Heart right ventricle (tissue), 16 donors: ENCODE measurements at regions not wholly inside any gene's neighbourhood (a gene's known extent, or its start where the extent isn't known, plus 50 kb on each side); places are given as distances from the start of the nearest gene placed in this dataset.

Source experiments
- ATAC-seq, 8 donors: fragments of 200-7000 bp; cut with Tn5 transposase; one replicate each; pipeline ENCODE4 v1.9.1; 2020; ENCODE audit warnings: mild to moderate bottlenecking in 8 of 8, moderate library complexity in 8 of 8, moderate number of reproducible peaks in 1 of 8
- DNase-seq, 2 donors: peaks; one replicate each; pipeline ENCODE4 v3.0.0-alpha.2; 2020
- H3K27ac ChIP-seq, 10 donors: fragments of 200-600 bp; sonication (generic) in 2 of 10; one replicate each; pipeline versions ENCODE4 v1.5.0 to v1.8.0; 2020 to 2022; ENCODE audit warnings: mild to moderate bottlenecking in 3 of 10
- H3K27me3 ChIP-seq, 7 donors: fragments of 200-600 bp; one replicate each; pipeline ENCODE4 v1.8.0; 2021 to 2022; ENCODE audit warnings: mild to moderate bottlenecking in 2 of 7
- H3K36me3 ChIP-seq, 9 donors: fragments of 200-600 bp; sonication (generic) in 1 of 9; one replicate each; pipeline versions ENCODE4 v1.5.0 to v1.8.0; 2020 to 2022; ENCODE audit warnings: mild to moderate bottlenecking in 2 of 9
- H3K4me1 ChIP-seq, 9 donors: fragments of 200-600 bp; sonication (generic) in 1 of 9; one replicate each; pipeline versions ENCODE4 v1.5.0 to v1.8.0; 2020 to 2022; ENCODE audit warnings: mild to moderate bottlenecking in 4 of 9
- H3K4me3 ChIP-seq, 10 donors: fragments of 200-600 bp; sonication (generic) in 2 of 10; one replicate each; pipeline versions ENCODE4 v1.5.0 to v1.8.0; 2020 to 2022; ENCODE audit warnings: mild to moderate bottlenecking in 7 of 10, moderate library complexity in 2 of 10
- H3K9me3 ChIP-seq, 11 donors: fragments of 200-600 bp in 10 of 11; sonication (generic) in 2 of 11; one replicate each; pipeline versions ENCODE4 v1.5.0 to v1.8.0; 2013 to 2022; ENCODE audit warnings: mild to moderate bottlenecking in 2 of 11, control low read depth in 1 of 11, moderate library complexity in 1 of 11
- WGBS, 2 donors: extraction: QIAGEN DNeasy Blood & Tissue Kit; methylation state at CpG; one replicate each; pipeline ENCODE4 v1.1.7; 2013; ENCODE audit warnings: inconsistent platforms in 1 of 2; 5-methylcytosine and 5-hydroxymethylcytosine counted together
- intact Hi-C, 10 donors: fragments of 100-400 bp; cut with DNase I; formaldehyde crosslinking; loops; one replicate each; pipeline versions ENCODE4 v1.11.1 to v1.14.2; 2022
- TF ChIP-seq, protein P1 (sequence below), 9 donors: fragments of 200-600 bp; sonication (generic) in 2 of 9; IDR thresholded peaks; one replicate each; pipeline versions ENCODE4 v1.5.0 to v1.8.0; 2021 to 2022; ENCODE audit warnings: antibody characterized with exemption in 9 of 9, mild to moderate bottlenecking in 5 of 9, moderate library complexity in 1 of 9
- donor health status: Arrhythmogenic right ventricular cardiomyopathy.
- donor health status: ischemic (EF 13 %, LVEDD 7.1; RV severe dilation, severe dysfunction).
- donor health status: healthy with polysubstance abuse.
- donor health status: DM: no; HTN: yes; CAD: no.
- donor health status: DM: no; HTN: no; CAD: no.
- donor health status: ischemic (EF 25% LVEDD 6.9; RV normal size, moderate dysfunction).
- donor health status: ischemic (EF 25% LVEDD 5.7; RV mildly dilated, moderate dysfunction).
- donor health status: healthy.
- donor health status: DM: yes; HTN: yes; CAD: no.
- donor health status: Ischemic cardiomyopathy.
- donor health status: ischemic (EF 35%, LVEDD 5.7; RV mildly dilated, moderate dysfunction).
- donor health status: nonischemic (EF 11% LVEDD 7.7; RV severe dilation, severe dysfunction).
- donor health status: DM: yes; HTN: yes; CAD: no.
- donor health status: PGD.
- donor health status: ischemic (EF 29% LVEDD 5.4; RV normal size, mild dysfunction).
- donor health status: nonischemic (EF 23%, LVEDD 6.1; RV moderate dilation, normal function).

DNA sequence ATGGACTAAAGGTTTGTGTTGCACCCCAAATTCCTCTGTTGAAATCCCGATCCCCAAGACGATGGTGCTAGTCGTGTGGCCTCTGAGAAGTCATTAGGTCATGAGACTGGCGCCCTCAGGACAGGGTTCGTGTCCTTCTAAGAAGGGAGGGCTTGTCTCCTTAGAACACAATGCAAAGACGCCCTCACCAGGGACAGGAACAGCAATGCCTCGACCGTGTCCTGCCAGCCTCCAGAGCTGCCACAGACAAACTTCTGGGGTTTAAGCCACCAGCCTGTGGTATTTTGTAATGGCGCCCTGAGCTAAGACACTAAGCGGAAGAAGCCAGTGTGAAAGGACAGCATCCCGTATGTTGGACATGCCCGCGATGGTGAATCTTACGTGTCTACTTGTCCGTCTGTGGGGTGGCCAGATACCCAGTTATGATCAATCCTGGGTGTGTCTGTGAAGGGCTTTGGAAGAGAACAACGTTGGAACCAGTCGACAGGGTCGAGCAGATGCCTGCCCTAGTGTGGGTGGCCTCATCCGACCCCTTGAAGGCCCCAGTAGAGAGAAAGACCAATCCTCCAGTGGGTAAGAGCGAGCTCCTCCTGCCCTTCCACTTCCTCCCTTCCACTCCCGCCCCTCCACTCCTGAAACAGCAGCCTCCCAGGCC lies 279.2 kb upstream of the IRX2 start:
- 85 to 86% methylated on average over 21 of the region's 21 CpGs for WGBS, 2 donors
- no peak overlapping the region for H3K27ac ChIP-seq
- H3K9me3 ChIP-seq, result peaks cover 0 to 17% (median 0%) of the 10 kb centered on the region in 11 donors
- TF ChIP-seq, protein P1, sequence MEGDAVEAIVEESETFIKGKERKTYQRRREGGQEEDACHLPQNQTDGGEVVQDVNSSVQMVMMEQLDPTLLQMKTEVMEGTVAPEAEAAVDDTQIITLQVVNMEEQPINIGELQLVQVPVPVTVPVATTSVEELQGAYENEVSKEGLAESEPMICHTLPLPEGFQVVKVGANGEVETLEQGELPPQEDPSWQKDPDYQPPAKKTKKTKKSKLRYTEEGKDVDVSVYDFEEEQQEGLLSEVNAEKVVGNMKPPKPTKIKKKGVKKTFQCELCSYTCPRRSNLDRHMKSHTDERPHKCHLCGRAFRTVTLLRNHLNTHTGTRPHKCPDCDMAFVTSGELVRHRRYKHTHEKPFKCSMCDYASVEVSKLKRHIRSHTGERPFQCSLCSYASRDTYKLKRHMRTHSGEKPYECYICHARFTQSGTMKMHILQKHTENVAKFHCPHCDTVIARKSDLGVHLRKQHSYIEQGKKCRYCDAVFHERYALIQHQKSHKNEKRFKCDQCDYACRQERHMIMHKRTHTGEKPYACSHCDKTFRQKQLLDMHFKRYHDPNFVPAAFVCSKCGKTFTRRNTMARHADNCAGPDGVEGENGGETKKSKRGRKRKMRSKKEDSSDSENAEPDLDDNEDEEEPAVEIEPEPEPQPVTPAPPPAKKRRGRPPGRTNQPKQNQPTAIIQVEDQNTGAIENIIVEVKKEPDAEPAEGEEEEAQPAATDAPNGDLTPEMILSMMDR (IDR thresholded peaks at IDR 0.05), result no peak
- DNase-seq (no peak), ATAC-seq (no peak)
- H3K4me1 ChIP-seq, result no peaks in the 10 kb centered on the region
- H3K27me3 ChIP-seq, result no peaks in the 10 kb centered on the region
- H3K4me3 ChIP-seq, result no peak overlapping the region
- intact Hi-C loops, result no loop called here
- H3K36me3 ChIP-seq, result no peaks in the 10 kb centered on the region

DNA sequence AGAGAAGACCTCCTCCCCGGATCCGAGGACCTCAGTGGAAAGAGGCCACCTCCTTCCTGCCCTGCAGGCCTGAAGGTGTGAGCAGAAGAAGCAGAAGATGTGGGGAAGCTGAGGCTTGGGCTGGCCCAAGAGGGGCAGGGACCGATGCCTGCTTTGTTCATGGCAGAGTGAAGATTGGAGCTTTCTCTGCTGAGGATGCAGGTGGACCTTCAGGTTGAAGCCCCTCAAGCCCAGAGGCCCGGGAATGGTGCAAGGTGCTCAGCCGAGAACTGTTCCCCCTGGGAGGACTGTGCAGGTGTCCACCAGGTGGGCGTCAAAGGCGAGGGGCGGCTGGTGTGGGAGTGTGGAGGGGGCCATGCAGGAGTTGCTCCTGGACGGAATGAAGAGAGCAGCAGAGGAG lies 277.9 kb upstream of the IRX2 start:
- no peaks in the 10 kb centered on the region for H3K36me3 ChIP-seq
- ATAC-seq (no peak), DNase-seq (no peak)
- 85 to 89% methylated on average over 9 of the region's 9 CpGs for WGBS, 2 donors
- H3K4me1 ChIP-seq, result no peaks in the 10 kb centered on the region
- H3K27me3 ChIP-seq, result peaks cover 0 to 5% (median 0%) of the 10 kb centered on the region in 7 donors
- peaks cover 0 to 17% (median 0%) of the 10 kb centered on the region in 11 donors for H3K9me3 ChIP-seq
- intact Hi-C loops, result no loop called here
- TF ChIP-seq, protein P1 (IDR thresholded peaks at IDR 0.05), result no peak
- no peak overlapping the region for H3K27ac ChIP-seq
- H3K4me3 ChIP-seq, result no peak overlapping the region

DNA sequence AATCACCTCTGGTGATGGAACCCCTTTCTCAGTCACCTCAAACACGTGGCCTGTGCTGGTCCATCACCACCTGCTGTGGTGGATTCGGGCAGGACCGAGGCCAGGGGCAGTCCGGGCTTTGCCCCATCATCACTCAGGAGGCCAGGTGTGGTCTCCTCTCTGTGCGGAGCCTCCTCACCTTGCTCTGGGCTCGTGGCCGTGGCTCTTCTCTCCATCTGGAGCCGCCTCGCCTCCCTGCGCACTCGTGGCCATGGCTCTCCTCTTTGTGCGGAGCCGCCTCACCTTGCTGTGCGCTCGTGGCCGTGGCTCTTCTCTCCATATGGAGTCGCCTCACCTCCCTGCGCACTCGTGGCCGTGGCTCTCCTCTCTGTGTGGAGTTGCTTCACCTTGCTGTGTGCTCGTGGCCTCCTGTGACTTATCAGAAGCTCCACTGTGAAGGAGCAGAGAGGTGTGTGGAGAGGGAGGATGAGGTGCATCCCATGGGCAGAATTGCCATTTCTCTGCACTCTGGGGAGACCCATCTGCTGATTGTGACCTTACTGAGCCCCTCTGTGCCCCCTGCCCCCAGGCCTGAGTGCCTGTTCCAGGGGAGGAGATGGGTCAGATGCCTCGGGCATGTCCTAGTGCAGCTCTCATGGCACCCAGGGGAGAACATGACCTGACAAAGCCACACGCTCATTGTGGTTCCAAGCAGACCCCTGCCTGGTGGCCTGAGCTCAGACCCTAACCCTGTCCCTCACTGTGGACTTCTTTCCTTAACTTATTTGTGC lies 276.6 kb upstream of the IRX2 start:
- ATAC-seq, result no peak
- no peak overlapping the region for H3K4me3 ChIP-seq
- H3K27ac ChIP-seq, result no peak overlapping the region
- H3K9me3 ChIP-seq, result peaks cover 0 to 17% (median 0%) of the 10 kb centered on the region in 11 donors
- WGBS, 2 donors, result 81 to 84% methylated on average over 23 of the region's 23 CpGs
- intact Hi-C loops, result no loop called here
- TF ChIP-seq, protein P1 (IDR thresholded peaks at IDR 0.05), result no peak
- no peak for DNase-seq
- no peaks in the 10 kb centered on the region for H3K4me1 ChIP-seq
- H3K27me3 ChIP-seq, result peaks cover 0 to 5% (median 0%) of the 10 kb centered on the region in 7 donors
- no peaks in the 10 kb centered on the region for H3K36me3 ChIP-seq

DNA sequence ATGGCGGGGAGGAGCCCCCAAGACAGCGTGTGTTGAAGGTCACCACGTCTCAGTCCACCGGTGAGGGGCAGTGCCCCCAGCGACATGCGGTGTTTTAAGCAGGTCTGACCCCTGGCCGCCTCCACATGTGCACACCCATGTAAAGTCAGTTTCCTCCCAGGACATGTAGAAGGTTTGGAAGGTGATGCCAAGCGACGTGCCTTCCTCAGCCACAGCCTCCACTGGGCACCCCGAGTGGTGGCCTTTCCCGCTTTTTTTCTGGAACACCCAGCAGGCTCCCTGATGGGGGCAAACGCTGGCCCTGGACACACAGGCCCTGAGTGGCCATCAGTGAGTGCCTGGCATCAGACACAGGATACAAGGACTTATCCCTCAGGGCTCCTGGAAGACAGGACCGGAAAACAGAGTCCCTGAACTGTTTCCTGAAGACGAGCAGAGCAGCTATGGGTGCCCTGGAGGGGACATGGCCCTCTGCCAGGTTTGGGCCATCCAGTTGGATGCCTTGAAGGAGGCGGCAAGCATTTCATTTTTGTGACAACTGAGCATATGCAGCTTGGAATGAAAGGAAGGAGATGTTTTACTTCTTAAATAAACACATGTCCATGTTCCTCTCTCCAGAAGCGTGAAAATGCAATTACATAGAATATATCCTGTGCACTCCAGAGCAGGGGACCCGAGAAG lies 275.8 kb upstream of the IRX2 start:
- no peak for DNase-seq
- no peak for ATAC-seq
- H3K36me3 ChIP-seq, result no peaks in the 10 kb centered on the region
- TF ChIP-seq, protein P1 (IDR thresholded peaks at IDR 0.05), result no peak
- intact Hi-C loops, result no loop called here
- 84 to 85% methylated on average over 17 of the region's 17 CpGs for WGBS, 2 donors
- no peak overlapping the region for H3K27ac ChIP-seq
- peaks cover 0 to 5% (median 0%) of the 10 kb centered on the region in 7 donors for H3K27me3 ChIP-seq
- H3K4me1 ChIP-seq, result no peaks in the 10 kb centered on the region
- no peak overlapping the region for H3K4me3 ChIP-seq
- peaks cover 0 to 14% (median 0%) of the 10 kb centered on the region in 11 donors for H3K9me3 ChIP-seq
